ENCODE measurements at regions not wholly inside any gene's neighbourhood (a gene's known extent, or its start where the extent isn't known, plus 50 kb on each side); places are given as distances from the start of the nearest gene placed in this dataset.

DNA sequence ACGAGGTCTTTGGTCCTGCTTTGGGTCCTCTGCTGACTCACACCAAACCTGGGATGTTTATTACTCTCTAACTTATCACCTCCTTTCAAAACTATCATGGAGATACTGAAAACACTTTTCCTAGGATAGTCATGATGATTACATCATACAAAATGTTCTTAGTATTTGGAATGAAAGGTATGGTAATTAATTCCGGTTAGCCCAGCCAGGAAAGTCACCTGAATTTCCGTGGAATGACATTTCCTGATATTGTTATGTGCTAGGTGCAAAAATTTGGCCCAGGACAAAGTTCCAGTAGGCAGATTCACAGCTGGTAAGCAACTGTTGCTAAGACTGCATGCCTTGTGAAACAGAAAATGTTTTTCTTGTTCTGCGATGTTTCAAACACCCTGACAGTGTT is 203.4 kb downstream of the ZNF648 start:
- no peak for DNase-seq (ENCODE audit: low spot score)
